ENCODE measurements at regions not wholly inside any gene's neighbourhood (a gene's known extent, or its start where the extent isn't known, plus 50 kb on each side); places are given as distances from the start of the nearest gene placed in this dataset.

DNA sequence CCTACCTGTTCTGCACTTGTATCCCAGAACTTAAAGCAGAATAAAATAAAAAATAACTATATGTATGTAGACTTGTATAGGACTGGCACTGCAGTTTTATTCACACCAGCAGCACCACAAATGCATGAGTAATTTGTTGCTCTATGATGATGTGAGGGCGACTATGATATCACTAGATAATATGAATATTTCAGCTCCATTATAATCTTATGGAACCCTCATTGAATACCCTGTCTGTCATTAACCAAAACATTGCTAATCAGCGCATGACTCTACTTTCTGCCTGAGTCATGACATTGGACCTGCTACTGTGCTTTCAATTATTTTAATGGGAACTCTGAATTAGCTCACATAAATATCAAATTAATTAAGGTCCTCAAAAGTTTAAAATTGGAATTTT, 129.4 kb upstream of the RHOBTB1 start:
- TF ChIP-seq POLR2AphosphoS5 (IDR thresholded peaks at IDR 0.05) (no peak), POLR2A (IDR thresholded peaks at IDR 0.05; ENCODE audit: low read depth) (no peak), EP300 (IDR thresholded peaks at IDR 0.05) (no peak)
- TF ChIP-seq, protein P1, sequence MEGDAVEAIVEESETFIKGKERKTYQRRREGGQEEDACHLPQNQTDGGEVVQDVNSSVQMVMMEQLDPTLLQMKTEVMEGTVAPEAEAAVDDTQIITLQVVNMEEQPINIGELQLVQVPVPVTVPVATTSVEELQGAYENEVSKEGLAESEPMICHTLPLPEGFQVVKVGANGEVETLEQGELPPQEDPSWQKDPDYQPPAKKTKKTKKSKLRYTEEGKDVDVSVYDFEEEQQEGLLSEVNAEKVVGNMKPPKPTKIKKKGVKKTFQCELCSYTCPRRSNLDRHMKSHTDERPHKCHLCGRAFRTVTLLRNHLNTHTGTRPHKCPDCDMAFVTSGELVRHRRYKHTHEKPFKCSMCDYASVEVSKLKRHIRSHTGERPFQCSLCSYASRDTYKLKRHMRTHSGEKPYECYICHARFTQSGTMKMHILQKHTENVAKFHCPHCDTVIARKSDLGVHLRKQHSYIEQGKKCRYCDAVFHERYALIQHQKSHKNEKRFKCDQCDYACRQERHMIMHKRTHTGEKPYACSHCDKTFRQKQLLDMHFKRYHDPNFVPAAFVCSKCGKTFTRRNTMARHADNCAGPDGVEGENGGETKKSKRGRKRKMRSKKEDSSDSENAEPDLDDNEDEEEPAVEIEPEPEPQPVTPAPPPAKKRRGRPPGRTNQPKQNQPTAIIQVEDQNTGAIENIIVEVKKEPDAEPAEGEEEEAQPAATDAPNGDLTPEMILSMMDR (IDR thresholded peaks at IDR 0.05): no peak
